ENCODE measurements at regions not wholly inside any gene's neighbourhood (a gene's known extent, or its start where the extent isn't known, plus 50 kb on each side); places are given as distances from the start of the nearest gene placed in this dataset.
"Not testable (repeated sequence)": the region's sequence is repeated elsewhere in the genome, so short reads cannot be mapped to it uniquely, and the experiment has no call there.

DNA sequence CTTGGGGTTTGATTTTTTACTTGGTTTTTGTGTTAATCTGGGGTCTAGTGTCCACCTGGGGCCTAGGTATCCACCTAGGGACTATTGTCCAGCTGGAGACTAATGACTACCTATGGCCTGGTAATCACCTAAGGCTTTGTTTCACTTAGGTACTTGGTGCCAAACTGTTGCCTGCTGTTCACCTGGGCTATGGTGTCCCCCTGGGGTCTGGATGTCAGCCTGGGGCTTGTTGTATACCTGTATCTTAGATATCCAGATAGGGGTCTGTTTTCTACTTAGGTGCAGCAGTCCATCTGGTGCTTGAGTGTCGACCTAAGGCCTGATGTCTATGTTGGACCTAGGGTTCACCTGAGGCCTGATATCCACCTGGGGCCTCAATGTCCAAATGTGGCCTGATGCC lies 193.1 kb downstream of the POTEM start:
- TF ChIP-seq, protein P1, sequence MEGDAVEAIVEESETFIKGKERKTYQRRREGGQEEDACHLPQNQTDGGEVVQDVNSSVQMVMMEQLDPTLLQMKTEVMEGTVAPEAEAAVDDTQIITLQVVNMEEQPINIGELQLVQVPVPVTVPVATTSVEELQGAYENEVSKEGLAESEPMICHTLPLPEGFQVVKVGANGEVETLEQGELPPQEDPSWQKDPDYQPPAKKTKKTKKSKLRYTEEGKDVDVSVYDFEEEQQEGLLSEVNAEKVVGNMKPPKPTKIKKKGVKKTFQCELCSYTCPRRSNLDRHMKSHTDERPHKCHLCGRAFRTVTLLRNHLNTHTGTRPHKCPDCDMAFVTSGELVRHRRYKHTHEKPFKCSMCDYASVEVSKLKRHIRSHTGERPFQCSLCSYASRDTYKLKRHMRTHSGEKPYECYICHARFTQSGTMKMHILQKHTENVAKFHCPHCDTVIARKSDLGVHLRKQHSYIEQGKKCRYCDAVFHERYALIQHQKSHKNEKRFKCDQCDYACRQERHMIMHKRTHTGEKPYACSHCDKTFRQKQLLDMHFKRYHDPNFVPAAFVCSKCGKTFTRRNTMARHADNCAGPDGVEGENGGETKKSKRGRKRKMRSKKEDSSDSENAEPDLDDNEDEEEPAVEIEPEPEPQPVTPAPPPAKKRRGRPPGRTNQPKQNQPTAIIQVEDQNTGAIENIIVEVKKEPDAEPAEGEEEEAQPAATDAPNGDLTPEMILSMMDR (IDR thresholded peaks at IDR 0.05): not testable (repeated sequence)
- TF ChIP-seq POLR2A (IDR thresholded peaks at IDR 0.05): not testable (repeated sequence)

Data from prostate gland (tissue), 2 donors.